ENCODE measurements at regions not wholly inside any gene's neighbourhood (a gene's known extent, or its start where the extent isn't known, plus 50 kb on each side); places are given as distances from the start of the nearest gene placed in this dataset.
"Not testable (repeated sequence)": the region's sequence is repeated elsewhere in the genome, so short reads cannot be mapped to it uniquely, and the experiment has no call there.

GRCh38 chr10:30162796-30163195 is 103.4 kb upstream of the JCAD start:
- TF ChIP-seq CTCF (conservative IDR thresholded peaks at IDR 0.05; ENCODE audit: low read depth in 2 of 2); POLR2AphosphoS5 (IDR thresholded peaks at IDR 0.05; ENCODE audit: low read depth); JUNB (IDR thresholded peaks at IDR 0.05; ENCODE audit: unreplicated experiment): not testable (repeated sequence)

Measured in GM23338 (cell line).